T-helper 2 cell treated with Interferon-gamma antibody and Interleukin-4, amounts not matched to agents 100 ng/mL and 5 ng/mL, for 36 hours (primary cell): ENCODE measurements at regions not wholly inside any gene's neighbourhood (a gene's known extent, or its start where the extent isn't known, plus 50 kb on each side); places are given as distances from the start of the nearest gene placed in this dataset.

ENCODE experiments used
- intact Hi-C: fragments of 100-400 bp; cut with micrococcal nuclease; formaldehyde crosslinking; loops from one replicate; pipeline ENCODE4 v1.15.1; 2023

GRCh38 chr4:1500966-1501753 is 94.9 kb upstream of the NKX1-1 start:
- intact Hi-C loops, result no loop called here

DNA sequence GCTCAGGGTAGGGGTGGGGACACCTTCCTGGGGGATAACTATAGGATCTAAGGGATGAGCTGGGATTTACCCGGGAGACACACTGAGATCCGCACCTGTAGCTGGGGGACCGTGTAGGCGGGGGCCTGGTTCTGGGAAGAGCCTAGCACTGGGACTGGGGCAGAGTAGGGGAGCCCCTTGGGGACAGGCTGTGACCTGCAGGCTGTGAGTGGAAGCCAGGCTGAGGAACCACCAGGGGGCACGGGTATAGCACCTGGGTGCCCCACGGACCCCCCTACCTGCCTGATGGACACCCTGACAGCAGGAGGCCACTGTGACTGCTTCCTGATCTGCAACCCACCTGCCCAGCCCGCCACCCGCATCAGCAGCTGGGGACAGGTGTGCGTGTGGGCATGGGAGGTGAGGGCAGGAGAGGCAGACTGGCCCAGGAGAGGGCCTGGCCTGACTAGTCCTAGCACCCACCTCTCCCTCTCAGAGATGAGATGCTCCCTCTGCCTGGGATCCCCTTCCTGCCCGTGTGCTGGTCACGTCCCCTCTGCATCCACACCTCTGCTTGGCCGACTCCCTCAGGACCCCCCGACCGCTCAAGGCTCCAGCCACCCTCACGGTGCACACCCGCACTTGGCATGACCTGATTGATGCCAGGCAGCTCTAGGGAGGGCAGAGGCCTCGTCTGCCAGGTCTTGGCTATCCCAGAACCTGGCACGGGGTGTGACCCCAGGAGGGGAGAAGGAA is 94.2 kb upstream of the NKX1-1 start:
- intact Hi-C loops, result no loop called here

DNA sequence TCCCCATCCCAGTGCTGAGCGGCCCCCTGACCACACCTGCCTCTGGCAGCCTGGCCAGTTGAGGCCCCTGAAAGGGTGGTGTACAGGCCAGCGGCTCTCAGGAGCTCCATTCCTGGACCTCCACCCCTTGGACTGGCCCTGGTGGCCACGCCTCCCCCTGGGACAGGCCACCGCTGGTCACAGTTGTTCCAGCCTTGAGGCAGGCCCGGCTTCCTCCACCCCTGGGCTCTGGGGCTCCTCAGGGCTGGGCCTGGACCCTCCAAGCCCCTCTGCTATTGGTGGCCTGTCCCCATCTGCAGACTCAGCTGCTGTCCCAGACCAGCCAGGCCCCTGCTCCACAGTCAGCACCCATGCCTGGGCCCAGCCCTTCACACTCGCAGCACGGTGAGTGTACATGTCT is 93.2 kb upstream of the NKX1-1 start:
- intact Hi-C loops, result no loop called here

DNA sequence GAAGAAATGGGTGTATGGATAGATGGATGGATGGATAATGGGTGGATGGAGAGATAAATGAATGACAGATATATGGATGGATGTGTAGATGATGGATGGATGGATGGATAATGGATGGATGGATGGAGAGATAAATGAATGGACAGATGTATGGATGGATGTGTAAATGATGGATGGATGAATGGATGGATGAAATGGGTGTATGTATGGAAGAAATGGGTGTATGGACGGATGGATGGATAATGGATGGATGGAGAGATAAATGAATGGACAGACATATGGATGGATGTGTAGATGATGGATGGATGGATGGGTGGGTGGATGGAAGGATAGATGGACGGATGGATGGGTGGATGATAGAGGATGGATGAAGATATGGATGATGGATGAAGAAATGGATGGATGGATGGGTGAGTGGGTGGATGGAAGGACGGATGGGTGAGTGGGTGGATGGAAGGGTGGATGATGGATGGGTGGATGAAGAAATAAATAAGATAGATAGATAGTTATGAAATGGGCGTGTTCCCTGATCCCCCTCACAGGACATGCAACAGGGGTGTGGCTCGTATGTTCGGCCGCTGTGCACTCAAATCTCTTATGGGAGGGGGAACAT is 91.1 kb upstream of the NKX1-1 start:
- intact Hi-C loops, result no loop called here

- intact Hi-C loops, result no loop called here
Observed at GRCh38 chr4:1496116-1496642, 89.9 kb upstream of the NKX1-1 start.

DNA sequence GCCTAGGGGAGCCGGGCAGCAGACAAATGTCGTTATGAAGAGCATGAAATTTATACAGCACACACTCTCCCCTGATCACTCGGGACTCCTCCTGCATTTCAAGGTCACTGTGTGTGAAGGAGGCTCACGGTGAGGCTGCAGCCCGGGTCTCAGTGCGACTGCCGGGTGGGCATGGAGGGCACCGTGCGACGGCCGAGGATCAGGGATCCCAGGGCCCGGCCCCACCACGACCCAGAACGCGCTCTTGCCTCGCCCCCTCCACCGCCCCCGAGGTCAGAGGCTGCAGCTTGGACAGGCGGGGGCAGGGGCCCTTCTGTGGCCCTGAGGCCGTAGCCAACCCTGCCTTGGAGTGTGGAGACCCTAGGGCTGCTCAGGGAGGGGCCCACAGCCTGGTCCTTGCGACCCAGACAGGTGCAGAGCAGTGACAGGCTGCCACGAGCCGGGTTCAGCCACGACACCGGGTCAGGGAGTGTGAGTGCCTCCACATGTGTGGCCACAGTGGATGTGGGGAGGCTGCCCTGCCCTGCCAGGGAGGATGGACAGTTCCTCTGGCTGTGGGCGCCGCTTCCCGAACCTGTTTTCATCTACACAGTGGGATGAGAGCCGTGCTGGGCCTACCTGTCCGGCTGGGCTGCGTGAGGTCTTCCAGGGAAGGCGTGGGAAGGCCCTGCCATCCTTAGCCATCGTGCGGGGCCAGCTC is 89.3 kb upstream of the NKX1-1 start:
- intact Hi-C loops, result no loop called here

GRCh38 chr4:1494416-1495315 is 88.4 kb upstream of the NKX1-1 start:
- intact Hi-C loops, result no loop called here

GRCh38 chr4:1493540-1494287 is 87.5 kb upstream of the NKX1-1 start:
- intact Hi-C loops, result no loop called here

- intact Hi-C loops, result no loop called here
Observed at GRCh38 chr4:1492651-1493539, 86.7 kb upstream of the NKX1-1 start.

GRCh38 chr4:1492142-1492457 is 85.9 kb upstream of the NKX1-1 start:
- intact Hi-C loops, result no loop called here

DNA sequence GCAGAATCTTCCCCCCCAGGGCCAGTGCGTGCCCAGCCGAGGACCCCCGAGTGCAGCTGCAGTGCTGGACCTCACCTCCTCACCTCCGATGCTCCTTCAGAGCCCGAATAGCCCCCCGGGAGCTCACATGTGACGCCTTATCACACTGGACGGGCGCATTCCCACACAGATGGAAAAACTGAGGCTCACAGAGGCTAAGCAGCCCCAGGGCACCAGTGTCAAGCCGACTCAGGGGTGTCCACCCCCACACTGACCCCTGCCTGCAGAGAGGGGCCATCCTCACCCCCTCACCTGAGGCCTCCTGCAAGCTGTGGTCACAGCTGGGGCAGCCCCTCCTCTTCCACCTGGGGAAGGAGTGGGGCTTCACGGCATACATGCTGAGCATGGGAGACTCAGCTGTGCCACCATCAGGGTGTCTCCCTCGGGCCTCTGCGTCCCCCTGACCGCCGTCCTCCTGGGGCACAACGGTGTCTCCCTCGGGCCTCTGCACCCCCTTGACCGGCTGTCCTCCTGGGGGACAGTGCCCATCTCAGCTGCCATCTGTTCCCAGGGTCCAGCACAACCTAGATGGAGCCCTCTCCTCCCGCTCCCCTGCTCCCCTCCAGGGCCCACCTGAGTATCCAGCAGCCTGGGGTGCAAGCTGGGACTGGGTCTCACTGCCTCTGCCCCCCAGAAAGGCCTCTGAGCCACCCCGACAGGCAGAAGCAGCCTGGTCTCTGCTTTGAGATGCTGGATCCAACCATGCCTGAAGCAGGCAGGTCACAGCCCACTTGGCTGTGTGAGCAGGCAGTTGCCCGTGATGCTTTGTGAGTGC is 85.3 kb upstream of the NKX1-1 start:
- intact Hi-C loops, result no loop called here

GRCh38 chr4:1490654-1491327 is 84.5 kb upstream of the NKX1-1 start:
- intact Hi-C loops, result no loop called here

DNA sequence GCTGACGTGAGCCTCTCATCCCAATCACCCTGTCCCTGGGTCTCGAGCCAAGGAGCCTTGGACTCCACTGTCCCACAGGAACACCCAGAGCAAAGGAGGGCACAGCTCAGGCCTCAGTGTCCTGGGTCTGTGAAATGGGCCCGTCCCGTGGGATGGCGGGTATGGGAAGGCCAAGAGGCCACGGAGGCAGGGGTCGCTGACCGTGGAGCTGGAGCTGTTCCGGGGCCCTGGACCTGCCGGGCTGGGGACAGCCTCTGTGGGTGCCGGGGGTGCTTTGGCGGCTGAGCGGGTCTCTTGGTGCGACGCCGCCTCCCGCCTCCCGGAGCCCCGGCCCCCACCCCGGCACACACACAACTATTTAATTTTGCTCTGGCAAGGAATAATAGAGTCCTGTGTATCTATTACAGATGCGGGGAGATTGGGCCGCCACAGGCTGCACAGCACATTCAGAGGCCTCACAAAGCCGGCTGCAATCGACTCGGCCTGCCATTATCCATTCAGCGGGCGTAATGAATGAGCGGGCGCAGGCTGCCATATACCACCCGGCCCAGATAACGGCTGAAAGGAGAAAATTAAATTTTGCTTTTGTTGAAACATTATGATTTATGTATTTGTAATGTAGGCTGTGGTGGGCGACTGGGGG is 83.9 kb upstream of the NKX1-1 start:
- intact Hi-C loops, result no loop called here

DNA sequence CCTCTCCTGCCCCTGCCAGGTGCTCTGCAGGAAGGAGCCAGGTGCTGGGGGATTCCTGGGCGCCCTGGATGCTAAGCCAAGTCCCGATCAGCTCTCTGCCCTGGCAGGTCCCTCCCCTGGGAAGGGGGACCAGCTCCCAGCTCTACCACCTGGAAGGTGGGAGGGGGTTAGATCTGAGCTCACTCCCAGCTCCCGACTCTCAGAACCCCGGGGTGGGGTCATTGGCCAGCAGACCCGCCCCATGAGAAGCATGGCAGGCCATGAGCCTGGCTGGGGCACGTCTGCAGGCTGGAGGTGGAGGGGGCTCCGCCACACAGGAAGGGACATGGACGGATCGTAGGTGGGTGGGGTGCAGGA is 83.4 kb upstream of the NKX1-1 start:
- intact Hi-C loops, result no loop called here

GRCh38 chr4:1488831-1489638 is 82.8 kb upstream of the NKX1-1 start:
- intact Hi-C loops, result no loop called here

- intact Hi-C loops, result no loop called here
Observed at GRCh38 chr4:1488357-1488756, 82.1 kb upstream of the NKX1-1 start.
